ENCODE measurements at regions not wholly inside any gene's neighbourhood (a gene's known extent, or its start where the extent isn't known, plus 50 kb on each side); places are given as distances from the start of the nearest gene placed in this dataset.

DNA sequence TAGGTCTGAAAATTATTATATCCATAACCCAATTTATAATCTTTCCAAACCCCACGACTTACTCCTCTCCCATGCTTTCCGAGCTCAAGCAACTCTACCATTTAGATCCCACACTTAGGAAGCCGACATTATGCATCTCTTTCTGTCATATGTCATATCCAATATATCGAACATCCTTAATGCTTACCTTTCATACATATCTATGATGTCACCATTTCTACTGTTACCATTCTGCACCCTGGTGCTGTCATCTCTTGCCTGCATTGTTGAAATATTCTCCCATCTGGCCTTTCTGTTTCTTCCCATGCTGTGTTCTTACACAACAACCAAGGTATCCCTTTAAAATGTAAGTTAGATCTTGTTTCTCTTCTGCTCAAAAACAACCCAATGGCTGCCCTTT, 127.1 kb upstream of the MC4R start:
- TF ChIP-seq, protein P1, sequence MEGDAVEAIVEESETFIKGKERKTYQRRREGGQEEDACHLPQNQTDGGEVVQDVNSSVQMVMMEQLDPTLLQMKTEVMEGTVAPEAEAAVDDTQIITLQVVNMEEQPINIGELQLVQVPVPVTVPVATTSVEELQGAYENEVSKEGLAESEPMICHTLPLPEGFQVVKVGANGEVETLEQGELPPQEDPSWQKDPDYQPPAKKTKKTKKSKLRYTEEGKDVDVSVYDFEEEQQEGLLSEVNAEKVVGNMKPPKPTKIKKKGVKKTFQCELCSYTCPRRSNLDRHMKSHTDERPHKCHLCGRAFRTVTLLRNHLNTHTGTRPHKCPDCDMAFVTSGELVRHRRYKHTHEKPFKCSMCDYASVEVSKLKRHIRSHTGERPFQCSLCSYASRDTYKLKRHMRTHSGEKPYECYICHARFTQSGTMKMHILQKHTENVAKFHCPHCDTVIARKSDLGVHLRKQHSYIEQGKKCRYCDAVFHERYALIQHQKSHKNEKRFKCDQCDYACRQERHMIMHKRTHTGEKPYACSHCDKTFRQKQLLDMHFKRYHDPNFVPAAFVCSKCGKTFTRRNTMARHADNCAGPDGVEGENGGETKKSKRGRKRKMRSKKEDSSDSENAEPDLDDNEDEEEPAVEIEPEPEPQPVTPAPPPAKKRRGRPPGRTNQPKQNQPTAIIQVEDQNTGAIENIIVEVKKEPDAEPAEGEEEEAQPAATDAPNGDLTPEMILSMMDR (conservative IDR thresholded peaks at IDR 0.05; ENCODE audit: low read length): no peak
- no peak for TF ChIP-seq EZH2phosphoT487 (IDR thresholded peaks at IDR 0.05; ENCODE audit: borderline replicate concordance, low read depth, low read length)

All from OCI-LY7 (cell line).